ENCODE measurements at regions not wholly inside any gene's neighbourhood (a gene's known extent, or its start where the extent isn't known, plus 50 kb on each side); places are given as distances from the start of the nearest gene placed in this dataset.

- CTCF ChIA-PET = no interaction called here
- H3K36me3 Mint-ChIP-seq = no peaks in the 10 kb centered on the region
- DNase-seq (ENCODE audit: low spot score) (no peak), ATAC-seq (no peak)
- no peaks in the 10 kb centered on the region for H3K9me3 Mint-ChIP-seq
- no peak for TF ChIP-seq MYBL2 (CRISPR knock-in tag; IDR thresholded peaks at IDR 0.05)
- POLR2A ChIA-PET = no interaction called here
- H3K4me1 Mint-ChIP-seq = peaks cover 13% of the 10 kb centered on the region
- H3K27ac Mint-ChIP-seq = no peak overlapping the region
- H3K27me3 Mint-ChIP-seq (ENCODE audit: low read depth) = no peaks in the 10 kb centered on the region
- H3K4me3 Mint-ChIP-seq = no peak overlapping the region
Measured at GRCh38 chr12:85693093-85693665, 143.0 kb downstream of the RASSF9 start.

GRCh38 chr12:85695097-85695715, 141.0 kb downstream of the RASSF9 start:
- H3K27me3 Mint-ChIP-seq (ENCODE audit: low read depth) = no peaks in the 10 kb centered on the region
- DNase-seq (ENCODE audit: low spot score) (no peak), ATAC-seq (no peak)
- POLR2A ChIA-PET = no interaction called here
- H3K36me3 Mint-ChIP-seq = no peaks in the 10 kb centered on the region
- no peaks in the 10 kb centered on the region for H3K4me1 Mint-ChIP-seq
- CTCF ChIA-PET = interaction anchor here (1.1 kb wide), 1 partner anchor 172 kb away, joined by 3 read pairs; no protein-coding TSS in a partner anchor
- H3K9me3 Mint-ChIP-seq = no peaks in the 10 kb centered on the region
- no peak overlapping the region for H3K27ac Mint-ChIP-seq
- H3K4me3 Mint-ChIP-seq = no peak overlapping the region
- TF ChIP-seq STAT6 (CRISPR knock-in tag; conservative IDR thresholded peaks at IDR 0.05; ENCODE audit: low read depth) (no peak), IRF1 (CRISPR knock-in tag; IDR thresholded peaks at IDR 0.05) (no peak), NFATC4 (CRISPR knock-in tag; IDR thresholded peaks at IDR 0.05) (no peak), ZNF281 (CRISPR knock-in tag; IDR thresholded peaks at IDR 0.05) (no peak), CREB1 (CRISPR knock-in tag; IDR thresholded peaks at IDR 0.05) (no peak), JUN (CRISPR knock-in tag; IDR thresholded peaks at IDR 0.05) (no peak), TEAD1 (CRISPR knock-in tag; IDR thresholded peaks at IDR 0.05) (no peak), FOXJ3 (CRISPR knock-in tag; IDR thresholded peaks at IDR 0.05; ENCODE audit: borderline replicate concordance) (no peak), ZNF416 (CRISPR knock-in tag; IDR thresholded peaks at IDR 0.05) (no peak), KAT7 (CRISPR knock-in tag; IDR thresholded peaks at IDR 0.05; ENCODE audit: borderline replicate concordance) (no peak), MAX (CRISPR knock-in tag; IDR thresholded peaks at IDR 0.05) (no peak), ZNF317 (CRISPR knock-in tag; IDR thresholded peaks at IDR 0.05; ENCODE audit: borderline replicate concordance, low read depth) (no peak), TCF7 (CRISPR knock-in tag; IDR thresholded peaks at IDR 0.05; ENCODE audit: low read depth) (no peak), USF1 (CRISPR knock-in tag; IDR thresholded peaks at IDR 0.05) (no peak), E2F4 (CRISPR knock-in tag; IDR thresholded peaks at IDR 0.05; ENCODE audit: borderline replicate concordance, low read depth) (no peak), PREB (CRISPR knock-in tag; IDR thresholded peaks at IDR 0.05; ENCODE audit: borderline replicate concordance) (no peak)

Measured in WTC11 (cell line).